Neural cell (in vitro differentiated cells): ENCODE measurements at regions not wholly inside any gene's neighbourhood (a gene's known extent, or its start where the extent isn't known, plus 50 kb on each side); places are given as distances from the start of the nearest gene placed in this dataset.

ENCODE experiments used
- H2AFZ ChIP-seq: fragments of 200-600, 300-800 bp; sonication (generic), shearing (Covaris generic); 2 replicates; pipeline ENCODE4 v1.6.0; 2014; ENCODE audit warnings: low read depth, mild to moderate bottlenecking, antibody characterized with exemption, low read length, moderate library complexity
- H3F3A ChIP-seq: fragments of 200-600 bp; shearing (Covaris generic); 2 replicates; pipeline ENCODE4 v1.6.1; 2016; ENCODE audit warnings: mild to moderate bottlenecking, moderate library complexity, mixed read lengths, antibody characterized with exemption, low read length; ENCODE audit not compliant: insufficient read depth, poor library complexity, severe bottlenecking
- H3K27ac ChIP-seq: fragments of 200-600, 300-800 bp; sonication (generic), shearing (Covaris generic); 2 replicates; pipeline ENCODE4 v1.5.1; 2014; ENCODE audit warnings: mild to moderate bottlenecking, low read length, moderate library complexity
- H3K27me3 ChIP-seq: fragments of 300-800, 200-600 bp; sonication (generic), shearing (Covaris generic); 2 replicates; pipeline ENCODE4 v1.6.0; 2014; ENCODE audit warnings: mild to moderate bottlenecking, low read depth, low read length, moderate library complexity; ENCODE audit not compliant: insufficient read depth
- H3K36me3 ChIP-seq: fragments of 300-800, 200-600 bp; sonication (generic), shearing (Covaris generic); 2 replicates; pipeline ENCODE4 v1.5.1; 2014; ENCODE audit warnings: mild to moderate bottlenecking, antibody characterized with exemption, low read length, moderate library complexity; ENCODE audit not compliant: insufficient read depth
- H3K4me2 ChIP-seq: fragments of 300-800, 200-600 bp; sonication (generic), shearing (Covaris generic); 2 replicates; pipeline ENCODE4 v1.6.0; 2014; ENCODE audit warnings: mild to moderate bottlenecking, low read length
- H3K4me3 ChIP-seq: fragments of 300-800, 200-600 bp; sonication (generic), shearing (Covaris generic); 2 replicates; pipeline ENCODE4 v1.5.1; 2014; ENCODE audit warnings: mild to moderate bottlenecking, low read length, moderate library complexity
- H3K79me2 ChIP-seq: fragments of 200-600 bp; shearing (Covaris generic); replicated peaks from 2 replicates; pipeline ENCODE4 v1.6.0; 2014; ENCODE audit warnings: mild to moderate bottlenecking, low read length, moderate library complexity; ENCODE audit not compliant: insufficient read depth
- H3K9ac ChIP-seq: fragments of 300-800, 200-600 bp; sonication (generic), shearing (Covaris generic); 2 replicates; pipeline ENCODE4 v1.6.1; 2016; ENCODE audit warnings: mild to moderate bottlenecking, low read length, mixed read lengths
- H3K9me2 ChIP-seq: fragments of 200-600 bp; shearing (Covaris generic); 2 replicates; pipeline ENCODE4 v1.6.1; 2016; ENCODE audit warnings: mild to moderate bottlenecking, low read length, mixed read lengths; ENCODE audit not compliant: insufficient read depth
- H3K9me3 ChIP-seq: fragments of 200-600, 300-800 bp; sonication (generic), shearing (Covaris generic); 2 replicates; pipeline ENCODE4 v1.6.1; 2016; ENCODE audit warnings: mild to moderate bottlenecking, mixed run types, low read length, moderate library complexity, mixed read lengths
- H4K20me1 ChIP-seq: fragments of 200-600 bp; shearing (Covaris generic); 2 replicates; pipeline ENCODE4 v1.6.1; 2016; ENCODE audit warnings: mild to moderate bottlenecking, mixed run types; ENCODE audit not compliant: insufficient read depth
- EP300 ChIP-seq: fragments of 450-650 bp; conservative IDR thresholded peaks from 2 replicates; pipeline ENCODE4 v1.6.1; 2014; ENCODE audit warnings: antibody characterized with exemption, mild to moderate bottlenecking, moderate library complexity; ENCODE audit not compliant: poor library complexity, severe bottlenecking
- EZH2 ChIP-seq: fragments of 200-600, 300-800 bp; shearing (Covaris generic), sonication (generic); IDR thresholded peaks from 2 replicates; pipeline ENCODE4 v1.6.1; 2014; ENCODE audit warnings: antibody characterized with exemption, low read length, borderline replicate concordance, mild to moderate bottlenecking; ENCODE audit not compliant: insufficient read depth, poor library complexity, severe bottlenecking
- MXI1 ChIP-seq: fragments of 450-650 bp; conservative IDR thresholded peaks from 2 replicates; pipeline ENCODE4 v1.6.1; 2014; ENCODE audit warnings: antibody characterized with exemption, mild to moderate bottlenecking; ENCODE audit not compliant: poor library complexity, severe bottlenecking
- POLR2AphosphoS5 ChIP-seq: IDR thresholded peaks from 2 replicates; pipeline ENCODE4 v1.6.1; 2012
- RAD21 ChIP-seq: fragments of 450-650 bp; conservative IDR thresholded peaks from 2 replicates; pipeline ENCODE4 v1.6.1; 2014; ENCODE audit warnings: antibody characterized with exemption, mild to moderate bottlenecking, moderate library complexity
- REST ChIP-seq: IDR thresholded peaks from 2 replicates; pipeline ENCODE4 v1.6.1; 2012; ENCODE audit warnings: borderline replicate concordance
- SMC3 ChIP-seq: fragments of 450-650 bp; conservative IDR thresholded peaks from 2 replicates; pipeline ENCODE4 v1.6.1; 2014; ENCODE audit warnings: antibody characterized with exemption, mild to moderate bottlenecking, moderate library complexity; ENCODE audit not compliant: poor library complexity
- TAF1 ChIP-seq: IDR thresholded peaks from 2 replicates; pipeline ENCODE4 v1.6.1; 2012; ENCODE audit warnings: low read depth
- TF ChIP-seq, protein P1 (sequence below): fragments of 450-650 bp; IDR thresholded peaks from 2 replicates; pipeline ENCODE4 v1.5.1; 2014; ENCODE audit warnings: antibody characterized with exemption, mild to moderate bottlenecking, moderate library complexity; ENCODE audit not compliant: poor library complexity, severe bottlenecking

DNA sequence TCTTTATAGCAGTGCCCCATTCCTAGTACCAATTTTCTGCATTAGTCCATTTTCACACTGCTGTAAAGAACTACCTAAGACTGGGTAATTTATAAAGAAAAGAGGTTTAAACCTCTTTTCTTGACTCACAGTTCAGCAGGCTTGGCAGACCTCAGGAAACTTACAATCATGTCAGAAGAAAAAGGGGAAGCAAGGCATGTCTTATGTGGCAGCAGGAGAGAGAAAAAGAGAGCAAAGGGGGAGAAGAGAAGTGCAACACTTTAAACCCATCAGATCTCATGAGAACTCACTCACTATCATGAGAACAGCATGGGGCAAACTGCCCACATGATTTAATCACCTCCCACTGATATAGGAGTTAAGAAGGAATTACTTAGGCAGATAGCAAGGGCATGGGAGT is 101.6 kb upstream of the PLEKHG7 start:
- Histone ChIP-seq H3K4me3 (no peak overlapping the region), H3K9ac (no peak overlapping the region), H3K36me3 (no peaks in the 10 kb centered on the region), H3K9me3 (peaks cover 3% of the 10 kb centered on the region), H4K20me1 (no peaks in the 10 kb centered on the region), H3F3A (no peaks in the 10 kb centered on the region), H3K9me2 (no peaks in the 10 kb centered on the region), H2AFZ (no peak overlapping the region), H3K4me2 (no peak overlapping the region), H3K27me3 (no peaks in the 10 kb centered on the region), H3K79me2 (no peaks in the 10 kb centered on the region), H3K27ac (no peak overlapping the region)
- TF ChIP-seq EZH2 (no peak), RAD21 (no peak), SMC3 (no peak), EP300 (no peak), REST (no peak), POLR2AphosphoS5 (no peak), TAF1 (no peak), MXI1 (no peak)
- TF ChIP-seq, protein P1, sequence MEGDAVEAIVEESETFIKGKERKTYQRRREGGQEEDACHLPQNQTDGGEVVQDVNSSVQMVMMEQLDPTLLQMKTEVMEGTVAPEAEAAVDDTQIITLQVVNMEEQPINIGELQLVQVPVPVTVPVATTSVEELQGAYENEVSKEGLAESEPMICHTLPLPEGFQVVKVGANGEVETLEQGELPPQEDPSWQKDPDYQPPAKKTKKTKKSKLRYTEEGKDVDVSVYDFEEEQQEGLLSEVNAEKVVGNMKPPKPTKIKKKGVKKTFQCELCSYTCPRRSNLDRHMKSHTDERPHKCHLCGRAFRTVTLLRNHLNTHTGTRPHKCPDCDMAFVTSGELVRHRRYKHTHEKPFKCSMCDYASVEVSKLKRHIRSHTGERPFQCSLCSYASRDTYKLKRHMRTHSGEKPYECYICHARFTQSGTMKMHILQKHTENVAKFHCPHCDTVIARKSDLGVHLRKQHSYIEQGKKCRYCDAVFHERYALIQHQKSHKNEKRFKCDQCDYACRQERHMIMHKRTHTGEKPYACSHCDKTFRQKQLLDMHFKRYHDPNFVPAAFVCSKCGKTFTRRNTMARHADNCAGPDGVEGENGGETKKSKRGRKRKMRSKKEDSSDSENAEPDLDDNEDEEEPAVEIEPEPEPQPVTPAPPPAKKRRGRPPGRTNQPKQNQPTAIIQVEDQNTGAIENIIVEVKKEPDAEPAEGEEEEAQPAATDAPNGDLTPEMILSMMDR, result no peak

- Histone ChIP-seq H3K9ac (no peak overlapping the region), H3K4me3 (no peak overlapping the region), H4K20me1 (no peaks in the 10 kb centered on the region), H3K27me3 (no peaks in the 10 kb centered on the region), H3K9me2 (no peaks in the 10 kb centered on the region), H2AFZ (no peak overlapping the region), H3F3A (no peaks in the 10 kb centered on the region), H3K9me3 (peaks cover 3% of the 10 kb centered on the region), H3K79me2 (no peaks in the 10 kb centered on the region), H3K36me3 (no peaks in the 10 kb centered on the region), H3K4me2 (no peak overlapping the region), H3K27ac (no peak overlapping the region)
- TF ChIP-seq REST, result no peak
- no peak for TF ChIP-seq SMC3
- TF ChIP-seq, protein P1, result no peak
- no peak for TF ChIP-seq RAD21
These were observed 102.7 kb upstream of the PLEKHG7 start for GRCh38 chr12:92600052-92600451.
